ENCODE measurements at regions not wholly inside any gene's neighbourhood (a gene's known extent, or its start where the extent isn't known, plus 50 kb on each side); places are given as distances from the start of the nearest gene placed in this dataset.
"Not testable (repeated sequence)": the region's sequence is repeated elsewhere in the genome, so short reads cannot be mapped to it uniquely, and the experiment has no call there.

DNA sequence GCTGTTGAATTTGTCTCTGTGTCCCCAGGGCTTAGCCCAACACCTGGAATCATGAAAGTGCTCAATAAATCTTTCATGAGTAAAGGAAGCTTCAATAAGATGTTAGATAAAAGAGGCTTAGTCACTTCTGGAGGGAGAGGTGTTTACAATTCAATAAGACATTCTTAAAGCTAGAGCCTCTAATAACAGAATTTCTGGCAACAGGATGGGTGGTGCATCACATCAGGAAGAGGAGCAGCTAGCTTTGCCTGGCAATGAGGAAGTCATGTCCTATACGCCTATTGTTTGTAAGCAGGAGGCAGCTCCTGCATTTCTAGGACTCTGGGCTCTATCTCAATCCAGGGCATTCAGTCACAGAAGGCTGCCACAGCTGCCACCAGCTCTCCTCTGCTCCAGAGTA, 638.5 kb downstream of the EPM2A start:
- no peak for TF ChIP-seq ZFX (IDR thresholded peaks at IDR 0.05)
- TF ChIP-seq CTCF (conservative IDR thresholded peaks at IDR 0.05) = no peak
- no peak overlapping the region for H3K27ac ChIP-seq

DNA sequence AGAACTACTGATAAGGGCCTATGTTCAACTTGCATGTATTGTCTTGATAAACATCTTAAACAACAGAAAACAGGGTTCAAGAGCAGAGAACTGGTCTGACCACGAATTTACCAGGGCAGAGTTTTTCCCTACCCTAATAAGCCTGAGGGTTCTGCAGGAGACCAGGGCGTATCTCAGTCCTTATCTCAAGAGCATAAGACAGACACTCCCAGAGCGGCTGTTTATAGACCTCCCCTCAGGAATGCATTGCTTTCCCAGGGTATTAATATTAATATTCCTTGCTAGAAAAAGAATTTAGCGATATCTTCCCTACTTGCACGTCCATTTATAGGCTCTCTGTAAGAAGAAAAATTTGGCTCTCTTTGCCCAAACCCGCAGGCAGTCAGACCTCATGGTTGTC, 637.2 kb downstream of the EPM2A start:
- not testable (repeated sequence) for H3K27ac ChIP-seq

- TF ChIP-seq CTCF (conservative IDR thresholded peaks at IDR 0.05) = no peak
- H3K27ac ChIP-seq = no peak overlapping the region
These were observed 635.6 kb downstream of the EPM2A start for GRCh38 chr6:145099713-145100112.

- peak overlapping the region; percentile 58; the same call in 1 of the 2 replicates for H3K27ac ChIP-seq
- TF ChIP-seq CTCF (conservative IDR thresholded peaks at IDR 0.05) = no peak
- no peak for TF ChIP-seq ZFX (IDR thresholded peaks at IDR 0.05)
These were observed 625.2 kb downstream of the EPM2A start for GRCh38 chr6:145110109-145110508.

DNA sequence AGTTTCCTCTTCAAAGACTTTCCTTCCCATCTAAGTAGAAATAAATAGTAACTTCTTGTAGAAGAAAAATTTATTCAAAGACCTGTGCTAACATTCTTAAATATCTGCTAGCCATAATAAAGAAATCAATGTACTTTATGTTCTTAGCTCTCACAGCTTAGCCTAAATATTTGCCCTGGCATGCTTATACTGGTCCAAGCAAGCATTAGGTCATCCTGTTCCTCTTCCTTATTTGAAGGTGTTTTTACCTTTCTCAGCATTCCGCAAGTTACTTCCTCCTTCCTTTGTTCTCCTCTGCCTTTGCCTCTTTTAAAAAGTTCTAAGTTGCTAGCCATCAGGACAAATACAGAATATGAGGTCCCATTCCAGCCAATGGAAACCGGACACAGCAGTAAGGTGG, 623.9 kb downstream of the EPM2A start:
- peak overlapping the region; percentile 65; the same call in 1 of the 2 replicates for H3K27ac ChIP-seq

- H3K27ac ChIP-seq = peak overlapping the region; percentile 65; the same call in 1 of the 2 replicates
- no peak for TF ChIP-seq CTCF (conservative IDR thresholded peaks at IDR 0.05)
- no peak for TF ChIP-seq ZFX (IDR thresholded peaks at IDR 0.05)
These were observed 622.6 kb downstream of the EPM2A start for GRCh38 chr6:145112711-145113148.

- TF ChIP-seq CTCF (conservative IDR thresholded peaks at IDR 0.05) (no peak), ZFX (IDR thresholded peaks at IDR 0.05) (no peak)
- H3K27ac ChIP-seq = no peak overlapping the region
These were observed 619.7 kb downstream of the EPM2A start for GRCh38 chr6:145115638-145116037.

- H3K27ac ChIP-seq = no peak overlapping the region
- TF ChIP-seq CTCF (conservative IDR thresholded peaks at IDR 0.05) (no peak), ZFX (IDR thresholded peaks at IDR 0.05) (no peak)
These were observed 618.6 kb downstream of the EPM2A start for GRCh38 chr6:145116591-145117178.

Measured in C4-2B (cell line).